ENCODE measurements at regions not wholly inside any gene's neighbourhood (a gene's known extent, or its start where the extent isn't known, plus 50 kb on each side); places are given as distances from the start of the nearest gene placed in this dataset.

DNA sequence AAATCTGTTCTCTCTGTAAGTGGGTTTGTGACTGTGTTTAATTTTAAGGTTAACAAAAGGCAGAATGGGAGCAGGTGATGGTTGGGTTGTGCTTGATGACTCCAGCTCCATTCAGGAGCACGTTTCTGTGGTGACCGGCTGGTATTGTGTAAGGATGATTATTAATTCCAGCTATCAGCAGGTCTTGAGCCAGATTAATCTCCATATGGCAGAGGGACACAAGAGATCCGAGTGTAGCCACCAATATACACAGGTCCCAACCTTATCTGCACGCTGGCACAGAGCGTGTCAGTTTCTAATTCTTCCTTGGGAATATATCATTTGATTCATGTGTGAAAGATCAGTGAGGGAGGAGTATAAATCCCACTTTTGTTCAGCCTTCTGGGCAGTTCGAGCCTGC, 199.0 kb upstream of the DCC start:
- Histone ChIP-seq H3K9me2 (replicated peaks; ENCODE audit: control insufficient read depth, low read length) (no peaks in the 10 kb centered on the region), H3F3A (ENCODE audit: control insufficient read depth, insufficient read depth) (no peaks in the 10 kb centered on the region), H3K9me3 (ENCODE audit: control insufficient read depth, insufficient read depth, low read length) (no peaks in the 10 kb centered on the region), H3K79me2 (ENCODE audit: control insufficient read depth, low read length) (no peaks in the 10 kb centered on the region), H3K27ac (ENCODE audit: low read depth, low read length) (no peak overlapping the region), H3K4me2 (ENCODE audit: low read length) (no peak overlapping the region), H3K4me3 (ENCODE audit: low read length) (no peak overlapping the region), H3K36me3 (ENCODE audit: control insufficient read depth, low read length) (no peaks in the 10 kb centered on the region), H4K20me1 (ENCODE audit: control insufficient read depth, insufficient read depth, low read depth, low read length) (no peaks in the 10 kb centered on the region), H3K4me1 (ENCODE audit: control insufficient read depth, low read length) (no peaks in the 10 kb centered on the region), H3K27me3 (ENCODE audit: control insufficient read depth, low read length) (no peaks in the 10 kb centered on the region)
- no peak for TF ChIP-seq EZH2phosphoT487 (IDR thresholded peaks at IDR 0.05; ENCODE audit: borderline replicate concordance, low read length)
- TF ChIP-seq, protein P1, sequence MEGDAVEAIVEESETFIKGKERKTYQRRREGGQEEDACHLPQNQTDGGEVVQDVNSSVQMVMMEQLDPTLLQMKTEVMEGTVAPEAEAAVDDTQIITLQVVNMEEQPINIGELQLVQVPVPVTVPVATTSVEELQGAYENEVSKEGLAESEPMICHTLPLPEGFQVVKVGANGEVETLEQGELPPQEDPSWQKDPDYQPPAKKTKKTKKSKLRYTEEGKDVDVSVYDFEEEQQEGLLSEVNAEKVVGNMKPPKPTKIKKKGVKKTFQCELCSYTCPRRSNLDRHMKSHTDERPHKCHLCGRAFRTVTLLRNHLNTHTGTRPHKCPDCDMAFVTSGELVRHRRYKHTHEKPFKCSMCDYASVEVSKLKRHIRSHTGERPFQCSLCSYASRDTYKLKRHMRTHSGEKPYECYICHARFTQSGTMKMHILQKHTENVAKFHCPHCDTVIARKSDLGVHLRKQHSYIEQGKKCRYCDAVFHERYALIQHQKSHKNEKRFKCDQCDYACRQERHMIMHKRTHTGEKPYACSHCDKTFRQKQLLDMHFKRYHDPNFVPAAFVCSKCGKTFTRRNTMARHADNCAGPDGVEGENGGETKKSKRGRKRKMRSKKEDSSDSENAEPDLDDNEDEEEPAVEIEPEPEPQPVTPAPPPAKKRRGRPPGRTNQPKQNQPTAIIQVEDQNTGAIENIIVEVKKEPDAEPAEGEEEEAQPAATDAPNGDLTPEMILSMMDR (IDR thresholded peaks at IDR 0.05; ENCODE audit: low read depth, low read length, poor library complexity, severe bottlenecking) = no peak

DNA sequence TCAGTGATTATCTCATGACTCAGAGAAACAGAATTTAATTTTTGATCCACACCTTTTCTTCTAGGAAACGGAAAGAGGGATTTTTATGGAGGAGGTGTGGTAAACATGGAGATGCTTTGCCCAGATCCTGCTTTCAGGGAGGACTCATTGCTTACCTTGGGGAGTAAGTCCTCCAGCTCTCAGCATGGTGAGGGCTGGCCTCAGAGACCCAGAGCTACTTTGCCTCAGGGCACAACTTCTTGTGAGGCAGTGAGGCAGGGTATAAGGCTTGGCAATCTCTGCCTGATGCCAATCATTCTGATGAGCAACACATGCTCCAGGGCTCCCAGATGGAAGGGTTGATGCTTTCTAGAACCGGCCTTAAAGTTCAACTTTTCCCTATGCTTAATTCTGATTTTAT, 189.9 kb upstream of the DCC start:
- Histone ChIP-seq H3K9me3 (ENCODE audit: control insufficient read depth, insufficient read depth, low read length) (no peaks in the 10 kb centered on the region), H3K36me3 (ENCODE audit: control insufficient read depth, low read length) (no peaks in the 10 kb centered on the region), H3K27ac (ENCODE audit: low read depth, low read length) (no peak overlapping the region), H3K4me2 (ENCODE audit: low read length) (no peak overlapping the region), H3K4me1 (ENCODE audit: control insufficient read depth, low read length) (no peaks in the 10 kb centered on the region), H3K79me2 (ENCODE audit: control insufficient read depth, low read length) (no peaks in the 10 kb centered on the region), H3K9me2 (replicated peaks; ENCODE audit: control insufficient read depth, low read length) (no peaks in the 10 kb centered on the region), H3K4me3 (ENCODE audit: low read length) (no peak overlapping the region), H3F3A (ENCODE audit: control insufficient read depth, insufficient read depth) (no peaks in the 10 kb centered on the region), H4K20me1 (ENCODE audit: control insufficient read depth, insufficient read depth, low read depth, low read length) (no peaks in the 10 kb centered on the region), H3K27me3 (ENCODE audit: control insufficient read depth, low read length) (no peaks in the 10 kb centered on the region)
- no peak for TF ChIP-seq EZH2phosphoT487 (IDR thresholded peaks at IDR 0.05; ENCODE audit: borderline replicate concordance, low read length)
- TF ChIP-seq, protein P1 (IDR thresholded peaks at IDR 0.05; ENCODE audit: low read depth, low read length, poor library complexity, severe bottlenecking) = no peak

DNA sequence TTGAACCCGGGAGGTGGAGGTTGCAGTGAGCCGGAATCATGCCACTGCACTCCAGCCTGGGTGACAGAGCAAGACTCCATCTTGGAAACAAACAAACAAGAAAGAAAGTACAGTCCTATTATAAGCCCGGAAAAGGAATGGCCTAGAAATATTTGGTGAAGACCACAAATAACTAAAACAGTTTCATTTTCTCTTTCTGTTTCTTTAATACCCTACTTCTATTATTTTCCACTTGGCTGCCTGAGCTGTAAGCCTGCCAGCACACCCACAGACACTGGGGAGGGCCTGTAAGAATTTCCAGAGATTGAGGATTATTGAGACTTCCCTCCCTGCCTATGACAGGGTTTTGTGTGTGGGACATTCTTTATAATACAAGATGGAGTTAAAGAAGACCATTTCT, 188.0 kb upstream of the DCC start:
- no peaks in the 10 kb centered on the region for H3K36me3 ChIP-seq (ENCODE audit: control insufficient read depth, low read length)
- no peak overlapping the region for H3K4me3 ChIP-seq (ENCODE audit: low read length)
- no peaks in the 10 kb centered on the region for H3K27me3 ChIP-seq (ENCODE audit: control insufficient read depth, low read length)
- no peak overlapping the region for H3K27ac ChIP-seq (ENCODE audit: low read depth, low read length)
- H3K9me3 ChIP-seq (ENCODE audit: control insufficient read depth, insufficient read depth, low read length) = no peaks in the 10 kb centered on the region
- no peaks in the 10 kb centered on the region for H3K4me1 ChIP-seq (ENCODE audit: control insufficient read depth, low read length)
- H3K9me2 ChIP-seq (replicated peaks; ENCODE audit: control insufficient read depth, low read length) = no peaks in the 10 kb centered on the region
- TF ChIP-seq, protein P1 (IDR thresholded peaks at IDR 0.05; ENCODE audit: low read depth, low read length, poor library complexity, severe bottlenecking) = no peak
- TF ChIP-seq EZH2phosphoT487 (IDR thresholded peaks at IDR 0.05; ENCODE audit: borderline replicate concordance, low read length) = no peak
- no peak overlapping the region for H3K4me2 ChIP-seq (ENCODE audit: low read length)
- no peaks in the 10 kb centered on the region for H3K79me2 ChIP-seq (ENCODE audit: control insufficient read depth, low read length)
- no peaks in the 10 kb centered on the region for H3F3A ChIP-seq (ENCODE audit: control insufficient read depth, insufficient read depth)
- no peaks in the 10 kb centered on the region for H4K20me1 ChIP-seq (ENCODE audit: control insufficient read depth, insufficient read depth, low read depth, low read length)

DNA sequence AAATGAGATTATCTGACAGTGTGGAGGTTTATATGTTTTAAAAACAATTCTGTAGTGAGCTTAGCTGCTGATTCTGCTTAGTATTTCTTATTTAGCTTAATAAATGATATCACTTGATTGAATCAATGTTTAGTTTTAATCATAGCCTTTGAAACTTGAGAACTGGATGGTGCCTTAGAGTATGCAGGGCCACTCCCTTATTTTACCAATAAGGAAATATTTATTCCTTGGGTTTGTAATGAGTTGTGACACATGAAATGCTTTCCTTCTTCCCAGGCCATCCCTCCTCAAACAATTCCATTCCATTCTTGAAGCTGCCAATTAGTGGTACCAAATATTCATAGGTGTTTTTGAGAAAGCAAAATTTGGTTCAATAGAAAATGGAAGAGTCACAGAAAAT, 183.8 kb upstream of the DCC start:
- TF ChIP-seq EZH2phosphoT487 (IDR thresholded peaks at IDR 0.05; ENCODE audit: borderline replicate concordance, low read length) = no peak
- TF ChIP-seq, protein P1 (IDR thresholded peaks at IDR 0.05; ENCODE audit: low read depth, low read length, poor library complexity, severe bottlenecking) = no peak
- no peaks in the 10 kb centered on the region for H3K79me2 ChIP-seq (ENCODE audit: control insufficient read depth, low read length)
- no peak overlapping the region for H3K4me2 ChIP-seq (ENCODE audit: low read length)
- no peaks in the 10 kb centered on the region for H3K9me3 ChIP-seq (ENCODE audit: control insufficient read depth, insufficient read depth, low read length)
- no peaks in the 10 kb centered on the region for H3K27me3 ChIP-seq (ENCODE audit: control insufficient read depth, low read length)
- H3K36me3 ChIP-seq (ENCODE audit: control insufficient read depth, low read length) = no peaks in the 10 kb centered on the region
- H3K4me3 ChIP-seq (ENCODE audit: low read length) = no peak overlapping the region
- no peaks in the 10 kb centered on the region for H3K4me1 ChIP-seq (ENCODE audit: control insufficient read depth, low read length)
- H3F3A ChIP-seq (ENCODE audit: control insufficient read depth, insufficient read depth) = no peaks in the 10 kb centered on the region
- no peak overlapping the region for H3K27ac ChIP-seq (ENCODE audit: low read depth, low read length)
- H3K9me2 ChIP-seq (replicated peaks; ENCODE audit: control insufficient read depth, low read length) = no peaks in the 10 kb centered on the region
- no peaks in the 10 kb centered on the region for H4K20me1 ChIP-seq (ENCODE audit: control insufficient read depth, insufficient read depth, low read depth, low read length)

Measured in DOHH2 (cell line).